H9 (cell line): ENCODE measurements at regions not wholly inside any gene's neighbourhood (a gene's known extent, or its start where the extent isn't known, plus 50 kb on each side); places are given as distances from the start of the nearest gene placed in this dataset.

Source experiments
- DNase-seq: peaks from one replicate; pipeline ENCODE4 v3.0.0-alpha.2; 2017
- H2AFZ ChIP-seq: one replicate; pipeline ENCODE4 v1.6.1; 2013; ENCODE audit warnings: mild to moderate bottlenecking, low read length, control low read depth, moderate library complexity
- H2AK5ac ChIP-seq: 2 replicates; pipeline ENCODE4 v1.6.1; 2013; ENCODE audit warnings: low read length, control low read depth, mixed read lengths; ENCODE audit not compliant: insufficient read length
- H2BK120ac ChIP-seq: one replicate; pipeline ENCODE4 v1.6.1; 2013; ENCODE audit warnings: low read depth, mild to moderate bottlenecking, low read length, control low read depth, inconsistent platforms; ENCODE audit not compliant: poor library complexity, severe bottlenecking
- H2BK12ac ChIP-seq: 2 replicates; pipeline ENCODE4 v1.6.1; 2013; ENCODE audit warnings: low read length, control low read depth, mixed read lengths, low read depth; ENCODE audit not compliant: insufficient read length
- H2BK15ac ChIP-seq: 2 replicates; pipeline ENCODE4 v1.6.1; 2013; ENCODE audit warnings: low read depth, low read length, control low read depth
- H2BK20ac ChIP-seq: one replicate; pipeline ENCODE4 v1.6.1; 2013; ENCODE audit warnings: low read depth, mild to moderate bottlenecking, low read length, control low read depth, inconsistent platforms; ENCODE audit not compliant: poor library complexity, severe bottlenecking
- H2BK5ac ChIP-seq: 2 replicates; pipeline ENCODE4 v1.6.1; 2013; ENCODE audit warnings: low read length, control low read depth, mixed read lengths; ENCODE audit not compliant: insufficient read length
- H3K14ac ChIP-seq: 2 replicates; pipeline ENCODE4 v1.6.1; 2013; ENCODE audit warnings: low read length, control low read depth; ENCODE audit not compliant: insufficient read depth
- H3K18ac ChIP-seq: 2 replicates; pipeline ENCODE4 v1.6.1; 2013; ENCODE audit warnings: low read depth, mild to moderate bottlenecking, mixed read lengths, low read length, control low read depth; ENCODE audit not compliant: insufficient read length
- H3K23ac ChIP-seq: 2 replicates; pipeline ENCODE4 v1.6.1; 2013; ENCODE audit warnings: low read length, control low read depth, mixed read lengths, low read depth; ENCODE audit not compliant: insufficient read length
- H3K23me2 ChIP-seq: 2 replicates; pipeline ENCODE4 v1.6.1; 2013; ENCODE audit warnings: low read depth, mild to moderate bottlenecking, mixed read lengths, low read length, control low read depth; ENCODE audit not compliant: insufficient read length, poor library complexity, severe bottlenecking
- H3K27ac ChIP-seq: 2 replicates; pipeline ENCODE4 v1.5.1; 2013; ENCODE audit warnings: low read length, control low read depth, mixed read lengths, low read depth; ENCODE audit not compliant: insufficient read length
- H3K27me3 ChIP-seq: 2 replicates; pipeline ENCODE4 v1.6.1; 2013; ENCODE audit warnings: low read length, control low read depth, inconsistent platforms; ENCODE audit not compliant: insufficient read depth
- H3K4ac ChIP-seq: 2 replicates; pipeline ENCODE4 v1.6.1; 2013; ENCODE audit warnings: low read depth, mild to moderate bottlenecking, control low read depth, inconsistent platforms, low read length, moderate library complexity
- H3K4me1 ChIP-seq: 2 replicates; pipeline ENCODE4 v1.6.1; 2013; ENCODE audit warnings: low read length, control low read depth, inconsistent platforms; ENCODE audit not compliant: insufficient read depth
- H3K4me2 ChIP-seq: 2 replicates; pipeline ENCODE4 v1.6.1; 2013; ENCODE audit warnings: low read length, control low read depth, mixed read lengths; ENCODE audit not compliant: insufficient read length, insufficient read depth
- H3K56ac ChIP-seq: 2 replicates; pipeline ENCODE4 v1.6.1; 2013; ENCODE audit warnings: low read depth, mild to moderate bottlenecking, mixed read lengths, low read length, control low read depth; ENCODE audit not compliant: insufficient read length
- H3K79me1 ChIP-seq: 2 replicates; pipeline ENCODE4 v1.6.1; 2013; ENCODE audit warnings: low read depth, mild to moderate bottlenecking, moderate library complexity, low read length, control low read depth, inconsistent platforms; ENCODE audit not compliant: insufficient read depth, poor library complexity, severe bottlenecking
- H3K79me2 ChIP-seq: 2 replicates; pipeline ENCODE4 v1.6.1; 2013; ENCODE audit warnings: low read length, control low read depth, inconsistent platforms; ENCODE audit not compliant: insufficient read depth
- H3K9ac ChIP-seq: 2 replicates; pipeline ENCODE4 v1.6.1; 2013; ENCODE audit warnings: low read length, control low read depth, mixed read lengths; ENCODE audit not compliant: insufficient read length; ENCODE audit errors: extremely low read depth
- H3K9me3 ChIP-seq: one replicate; pipeline ENCODE4 v1.6.1; 2013; ENCODE audit warnings: low read depth, low read length, inconsistent platforms; ENCODE audit not compliant: control insufficient read depth
- H3T11ph ChIP-seq: one replicate; pipeline ENCODE4 v1.6.1; 2013; ENCODE audit warnings: mild to moderate bottlenecking, low read length, control low read depth, inconsistent platforms
- H4K20me1 ChIP-seq: one replicate; pipeline ENCODE4 v1.6.1; 2013; ENCODE audit not compliant: control insufficient read depth, insufficient read length, insufficient read depth
- H4K5ac ChIP-seq: 2 replicates; pipeline ENCODE4 v1.6.1; 2013; ENCODE audit warnings: low read depth, mild to moderate bottlenecking, mixed read lengths, low read length, control low read depth; ENCODE audit not compliant: insufficient read length
- H4K8ac ChIP-seq: replicated peaks from 2 replicates; pipeline ENCODE4 v1.6.1; 2013; ENCODE audit warnings: low read length, control low read depth, mixed read lengths, low read depth; ENCODE audit not compliant: insufficient read length
- H4K91ac ChIP-seq: 2 replicates; pipeline ENCODE4 v1.6.1; 2013; ENCODE audit warnings: low read depth, mild to moderate bottlenecking, moderate library complexity, mixed read lengths, low read length, control low read depth; ENCODE audit not compliant: insufficient read length
- H3K27ac Mint-ChIP-seq, 3 experiments: 2 replicates in 2 of 3; 3 replicates in 1 of 3; pipeline ENCODE4 v1.8.0; 2020 to 2021; ENCODE audit warnings: mixed read lengths in 3 of 3, mild to moderate bottlenecking in 1 of 3, moderate library complexity in 1 of 3
- H3K27me3 Mint-ChIP-seq: 2 replicates; pipeline ENCODE4 v1.8.0; 2021; ENCODE audit warnings: low read depth, mild to moderate bottlenecking, moderate library complexity, mixed read lengths
- H3K36me3 Mint-ChIP-seq, 3 experiments: 2 replicates in 2 of 3; 3 replicates in 1 of 3; pipeline ENCODE4 v1.8.0; 2020 to 2021; ENCODE audit warnings: low read depth in 3 of 3, mixed read lengths in 3 of 3; ENCODE audit not compliant: insufficient read depth in 1 of 3
- H3K4me1 Mint-ChIP-seq, 2 experiments: 2 replicates each; pipeline ENCODE4 v1.8.0; 2020; ENCODE audit warnings: mixed read lengths in 2 of 2
- H3K4me3 Mint-ChIP-seq, 2 experiments: 2 replicates in 1 of 2; 3 replicates in 1 of 2; pipeline ENCODE4 v1.8.0; 2020 to 2021; ENCODE audit warnings: mild to moderate bottlenecking in 2 of 2, mixed read lengths in 2 of 2, moderate library complexity in 1 of 2
- H3K9me3 Mint-ChIP-seq, 2 experiments: 2 replicates in 1 of 2; 3 replicates in 1 of 2; pipeline ENCODE4 v1.8.0; 2020; ENCODE audit warnings: mild to moderate bottlenecking in 2 of 2, mixed read lengths in 2 of 2, moderate library complexity in 1 of 2
- CTCF ChIP-seq: fragments of 200-600 bp; sonication (generic); conservative IDR thresholded peaks from 3 replicates; pipeline ENCODE4 v1.8.0; 2021; ENCODE audit warnings: antibody characterized with exemption, mild to moderate bottlenecking
- WGBS: extraction: QIAGEN DNeasy Blood & Tissue Kit; methylation state at CpG from one replicate; pipeline ENCODE4 v1.1.7; 2013; ENCODE audit warnings: missing lambda C conversion rate, low lambda C conversion rate, mixed read lengths; ENCODE audit not compliant: insufficient read length; ENCODE audit errors: extremely low coverage; 5-methylcytosine and 5-hydroxymethylcytosine counted together

- H3K23ac ChIP-seq = no peak overlapping the region
- no peak overlapping the region for H3K4ac ChIP-seq
- H4K5ac ChIP-seq = no peak overlapping the region
- no peaks in the 10 kb centered on the region for H3K23me2 ChIP-seq
- no peak overlapping the region for H3K56ac ChIP-seq
- no peak overlapping the region for H2AFZ ChIP-seq
- no peak overlapping the region for H2BK5ac ChIP-seq
- no peaks in the 10 kb centered on the region for H3K9me3 ChIP-seq
- no peaks in the 10 kb centered on the region for H3K79me2 ChIP-seq
- H3K9me3 Mint-ChIP-seq = no peaks in the 10 kb centered on the region; a peak in 1 of 5 replicates
- H2BK20ac ChIP-seq = no peak overlapping the region
- no peak overlapping the region for H3K14ac ChIP-seq
- no peaks in the 10 kb centered on the region for H3K36me3 Mint-ChIP-seq
- no peak overlapping the region for H3K18ac ChIP-seq
- H3K27me3 ChIP-seq = no peaks in the 10 kb centered on the region
- no peak overlapping the region for H3K4me3 Mint-ChIP-seq
- H3K27ac Mint-ChIP-seq = no peak overlapping the region
- no peaks in the 10 kb centered on the region for H3K27me3 Mint-ChIP-seq
- no peaks in the 10 kb centered on the region for H3K79me1 ChIP-seq
- H2AK5ac ChIP-seq = no peak overlapping the region
- no peak for DNase-seq
- H4K8ac ChIP-seq = no peak overlapping the region
- no peak overlapping the region for H3K27ac ChIP-seq
- no peaks in the 10 kb centered on the region for H3K4me1 Mint-ChIP-seq
- no CpG with 5 or more reads among the region's 3 CpGs for WGBS
- no peak overlapping the region for H2BK120ac ChIP-seq
- no peak overlapping the region for H2BK12ac ChIP-seq
- H4K20me1 ChIP-seq = no peaks in the 10 kb centered on the region
- no peak overlapping the region for H3T11ph ChIP-seq
- H3K4me2 ChIP-seq = no peak overlapping the region
- no peak overlapping the region for H4K91ac ChIP-seq
- H3K4me1 ChIP-seq = no peaks in the 10 kb centered on the region
- no peak overlapping the region for H2BK15ac ChIP-seq
- H3K9ac ChIP-seq = no peak overlapping the region
- no peak for TF ChIP-seq CTCF
Observed at GRCh38 chr10:3685384-3685783, 99.6 kb downstream of the KLF6 start.
